Astrocyte (in vitro differentiated cells and primary cell): ENCODE measurements at regions not wholly inside any gene's neighbourhood (a gene's known extent, or its start where the extent isn't known, plus 50 kb on each side); places are given as distances from the start of the nearest gene placed in this dataset.

Experiments used
- EZH2 ChIP-seq: IDR thresholded peaks from 2 replicates; pipeline ENCODE4 v1.6.1; 2012; ENCODE audit warnings: mild to moderate bottlenecking, low read length, inconsistent platforms; ENCODE audit not compliant: insufficient read depth
- TF ChIP-seq, protein P1 (sequence below): IDR thresholded peaks from 2 replicates; pipeline ENCODE4 v1.5.1; 2011; ENCODE audit warnings: low read depth, mild to moderate bottlenecking, inconsistent platforms, low read length, moderate library complexity; ENCODE audit not compliant: insufficient read depth

DNA sequence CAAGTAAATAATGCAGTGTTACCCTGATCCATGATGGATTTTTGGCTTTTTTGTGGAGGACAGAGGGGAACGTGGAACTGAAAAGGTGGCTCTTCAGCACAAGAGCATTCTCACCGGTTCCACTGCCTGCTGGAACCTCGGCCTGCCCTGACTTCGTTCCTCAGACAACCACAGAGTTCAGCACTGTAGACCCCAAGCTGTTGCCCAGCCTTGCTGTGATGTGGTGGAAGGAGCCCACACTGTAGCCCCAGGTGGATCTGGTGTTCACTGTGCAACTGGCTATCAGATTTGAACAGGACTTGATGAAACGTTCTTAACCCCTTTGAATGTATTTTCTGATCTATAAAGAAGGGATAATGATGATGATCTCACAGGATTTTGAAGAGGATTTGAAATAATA, 293.5 kb downstream of the TRIB2 start:
- TF ChIP-seq, protein P1, sequence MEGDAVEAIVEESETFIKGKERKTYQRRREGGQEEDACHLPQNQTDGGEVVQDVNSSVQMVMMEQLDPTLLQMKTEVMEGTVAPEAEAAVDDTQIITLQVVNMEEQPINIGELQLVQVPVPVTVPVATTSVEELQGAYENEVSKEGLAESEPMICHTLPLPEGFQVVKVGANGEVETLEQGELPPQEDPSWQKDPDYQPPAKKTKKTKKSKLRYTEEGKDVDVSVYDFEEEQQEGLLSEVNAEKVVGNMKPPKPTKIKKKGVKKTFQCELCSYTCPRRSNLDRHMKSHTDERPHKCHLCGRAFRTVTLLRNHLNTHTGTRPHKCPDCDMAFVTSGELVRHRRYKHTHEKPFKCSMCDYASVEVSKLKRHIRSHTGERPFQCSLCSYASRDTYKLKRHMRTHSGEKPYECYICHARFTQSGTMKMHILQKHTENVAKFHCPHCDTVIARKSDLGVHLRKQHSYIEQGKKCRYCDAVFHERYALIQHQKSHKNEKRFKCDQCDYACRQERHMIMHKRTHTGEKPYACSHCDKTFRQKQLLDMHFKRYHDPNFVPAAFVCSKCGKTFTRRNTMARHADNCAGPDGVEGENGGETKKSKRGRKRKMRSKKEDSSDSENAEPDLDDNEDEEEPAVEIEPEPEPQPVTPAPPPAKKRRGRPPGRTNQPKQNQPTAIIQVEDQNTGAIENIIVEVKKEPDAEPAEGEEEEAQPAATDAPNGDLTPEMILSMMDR: no peak
- no peak for TF ChIP-seq EZH2
